NCI-H2171 treated with DMSO at 0.1 percent for 48 hours (cell line): ENCODE measurements at regions not wholly inside any gene's neighbourhood (a gene's known extent, or its start where the extent isn't known, plus 50 kb on each side); places are given as distances from the start of the nearest gene placed in this dataset.
"Not testable (repeated sequence)": the region's sequence is repeated elsewhere in the genome, so short reads cannot be mapped to it uniquely, and the experiment has no call there.

Experiments
- DNase-seq: peaks from one replicate; lab custom pipeline; 2025; lab: John Stamatoyannopoulos, UW

GRCh38 chr4:126991965-126992364 lies 640.8 kb upstream of the INTU start:
- no peak for DNase-seq

DNA sequence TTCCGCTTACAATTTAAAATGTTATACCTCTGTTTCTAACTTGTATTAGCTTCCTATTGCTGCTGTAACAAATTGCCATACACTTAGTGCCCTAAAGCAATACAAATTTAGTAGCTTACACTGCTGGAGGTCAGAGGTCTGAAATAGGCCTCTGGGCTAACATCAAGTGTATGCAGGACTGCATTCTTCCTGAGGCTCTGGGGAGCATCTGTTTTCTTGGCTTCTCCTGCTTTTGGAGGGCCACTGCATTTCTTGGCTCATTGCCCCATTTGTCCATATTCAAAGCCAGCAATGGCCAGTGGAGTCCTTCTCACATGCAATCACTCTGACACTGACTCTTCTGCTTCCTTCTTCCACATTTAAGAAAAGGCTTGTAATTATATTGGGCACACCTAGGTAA lies 639.8 kb upstream of the INTU start:
- no peak for DNase-seq

GRCh38 chr4:126993351-126993750 lies 639.4 kb upstream of the INTU start:
- DNase-seq, result no peak

DNA sequence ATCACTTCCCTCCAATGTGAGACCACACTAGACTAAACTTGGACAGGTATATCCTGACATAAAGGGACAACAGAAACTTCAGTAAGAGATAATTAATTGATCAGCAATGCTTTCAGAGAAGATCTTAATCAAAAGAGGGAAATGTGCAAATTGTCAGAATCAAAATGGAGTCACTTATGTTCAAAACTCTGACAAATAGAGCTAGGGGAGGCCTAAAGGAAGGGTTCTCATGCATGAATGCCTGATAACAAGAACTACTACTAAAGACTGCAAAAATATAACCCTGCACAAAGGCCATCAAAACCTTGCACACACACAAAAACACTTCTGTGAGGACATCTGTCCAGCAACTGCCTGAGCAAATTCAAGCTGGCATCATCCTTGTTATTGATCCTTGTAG lies 637.5 kb upstream of the INTU start:
- DNase-seq, result no peak

DNA sequence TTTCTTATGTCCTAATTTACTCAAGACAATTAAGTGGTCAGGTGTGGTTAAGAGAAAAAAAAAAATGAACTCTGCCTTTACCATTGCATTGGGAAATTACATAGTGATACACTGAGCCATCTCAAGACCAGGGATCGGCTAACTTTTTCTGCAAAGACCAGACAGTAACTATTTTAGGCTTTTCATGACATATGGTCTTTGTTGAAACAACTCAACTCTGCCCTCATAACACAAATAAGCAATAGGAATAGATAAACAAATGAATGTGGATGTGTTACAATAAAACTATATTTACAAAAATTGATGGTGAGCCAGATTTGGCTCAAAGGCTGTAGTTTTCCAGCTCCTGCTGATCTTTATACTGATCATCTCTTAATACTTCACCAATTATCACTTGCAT lies 632.6 kb upstream of the INTU start:
- DNase-seq, result no peak

GRCh38 chr4:127000846-127001245 lies 631.9 kb upstream of the INTU start:
- DNase-seq, result no peak

DNA sequence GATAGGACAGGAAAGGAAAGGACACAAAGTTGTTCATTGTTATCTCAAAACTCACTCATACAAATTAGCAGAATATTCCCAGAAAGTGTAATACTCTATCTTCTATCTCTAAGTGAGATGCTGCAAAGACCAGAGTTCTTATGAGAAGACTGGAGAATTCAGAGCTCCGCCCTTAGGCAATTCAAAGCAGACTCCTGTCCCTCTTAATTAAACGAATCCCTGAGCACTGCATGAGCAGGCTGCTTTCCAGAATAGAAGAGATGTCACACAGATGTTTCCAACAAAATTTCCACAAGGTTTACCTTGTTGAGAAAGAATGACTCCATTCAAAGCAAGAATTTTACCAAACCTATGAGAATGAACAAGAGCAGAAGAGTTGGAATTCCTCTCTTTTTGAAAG lies 630.8 kb upstream of the INTU start:
- DNase-seq, result no peak

DNA sequence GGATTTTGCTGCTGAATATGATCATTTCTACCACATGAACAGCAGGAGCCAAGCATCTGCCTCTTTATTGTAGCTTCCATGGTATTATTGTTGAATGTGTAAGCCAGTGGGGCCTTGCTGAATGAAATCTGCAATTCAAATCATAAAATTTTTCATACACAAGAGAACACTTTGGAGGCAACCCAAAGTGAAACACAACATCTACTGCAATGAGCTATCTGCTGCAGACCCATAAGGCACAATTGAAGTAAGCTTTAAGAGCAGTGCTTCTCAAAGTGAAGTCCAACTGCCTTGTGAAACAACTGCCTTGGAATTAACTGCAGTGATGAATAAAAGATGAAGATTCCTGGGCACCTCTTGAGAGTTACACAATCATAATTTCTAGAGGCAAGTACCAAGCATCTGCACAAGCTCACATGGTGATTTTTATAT lies 626.3 kb upstream of the INTU start:
- no peak for DNase-seq

GRCh38 chr4:127007305-127007704 lies 625.5 kb upstream of the INTU start:
- no peak for DNase-seq

DNA sequence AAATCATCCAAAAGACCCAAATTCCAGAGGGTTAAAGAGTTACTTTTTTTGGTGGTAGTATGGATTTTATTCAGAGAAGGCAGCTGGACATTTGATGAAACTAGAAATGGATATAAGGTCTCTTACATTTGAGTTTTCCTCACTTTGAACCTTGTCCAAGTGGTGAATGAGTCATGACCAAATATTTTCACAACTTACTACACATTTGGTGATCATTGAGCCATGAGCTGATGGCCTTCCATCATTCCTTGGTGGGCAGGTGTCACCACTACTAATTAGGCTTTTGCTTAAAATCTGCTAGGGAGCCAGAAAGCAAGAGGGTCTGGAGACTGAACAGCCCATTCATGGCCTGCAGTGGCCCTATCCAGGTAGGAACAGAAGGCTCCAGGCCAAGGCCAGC lies 620.2 kb upstream of the INTU start:
- no peak for DNase-seq

DNA sequence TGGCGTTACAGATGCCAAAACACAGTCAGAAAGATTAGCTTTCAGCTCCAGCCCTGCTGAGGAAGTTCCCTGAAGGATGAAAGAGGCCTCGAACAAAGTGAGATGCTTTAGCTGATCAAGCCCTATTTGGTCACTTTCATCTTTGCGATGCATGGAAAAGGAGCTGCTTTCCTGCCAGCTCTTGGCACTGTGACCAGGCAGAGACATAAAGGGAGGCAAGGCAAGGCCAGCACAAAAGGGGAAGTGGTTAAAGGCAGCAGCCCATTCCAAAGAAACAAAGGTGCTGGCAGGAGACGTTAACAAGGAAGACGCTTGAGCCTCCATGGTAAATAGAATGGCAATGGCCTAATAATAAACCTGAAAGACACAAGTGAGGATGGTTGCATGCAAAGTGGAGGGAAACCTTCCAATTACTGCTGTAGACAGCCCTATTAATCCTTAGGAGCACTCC lies 617.1 kb upstream of the INTU start:
- no peak for DNase-seq

DNA sequence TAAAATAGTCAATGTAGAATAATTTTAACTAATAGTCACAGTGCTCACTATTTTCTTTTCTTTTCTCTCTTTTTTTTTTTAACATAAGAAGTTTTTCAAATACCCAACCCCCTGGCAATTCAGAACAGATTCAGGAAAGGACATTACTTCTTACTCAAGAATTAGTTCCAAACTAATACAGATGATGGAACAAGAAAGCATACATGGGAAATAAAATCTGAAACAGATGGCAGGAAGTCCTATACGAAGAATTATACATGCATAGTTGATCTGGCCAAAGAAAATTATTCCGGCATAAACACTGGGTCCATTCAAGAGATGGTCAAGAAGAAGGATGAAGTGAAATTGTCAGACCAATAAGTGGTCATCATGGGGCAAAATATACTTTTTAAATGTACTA lies 614.4 kb upstream of the INTU start:
- DNase-seq, result no peak

GRCh38 chr4:127020831-127021230 lies 611.9 kb upstream of the INTU start:
- DNase-seq, result not testable (repeated sequence)

GRCh38 chr4:127036296-127036695 lies 596.5 kb upstream of the INTU start:
- DNase-seq, result no peak

GRCh38 chr4:127045861-127046260 lies 586.9 kb upstream of the INTU start:
- no peak for DNase-seq

GRCh38 chr4:127047930-127048329 lies 584.8 kb upstream of the INTU start:
- no peak for DNase-seq

GRCh38 chr4:127048376-127049044 lies 584.2 kb upstream of the INTU start:
- DNase-seq, result no peak

DNA sequence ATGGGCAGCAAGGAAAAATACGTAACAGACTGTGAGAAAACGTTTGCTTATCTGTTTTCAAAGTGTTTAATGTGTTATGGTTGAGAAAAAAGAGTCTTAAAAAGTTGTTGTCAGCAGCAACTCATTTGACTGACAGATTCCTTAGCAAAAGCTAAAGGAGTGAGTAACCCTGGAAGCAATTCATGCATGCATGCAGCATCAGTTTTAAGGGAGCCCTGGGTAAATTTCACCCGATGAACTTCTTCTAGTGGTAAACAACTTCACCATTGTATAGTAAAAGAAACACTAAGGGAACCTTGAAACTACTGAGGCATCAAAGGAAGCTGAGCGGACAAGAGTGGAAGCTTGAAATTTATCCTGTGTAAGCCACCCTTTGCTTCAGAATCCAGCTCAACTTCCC lies 583.2 kb upstream of the INTU start:
- no peak for DNase-seq

DNA sequence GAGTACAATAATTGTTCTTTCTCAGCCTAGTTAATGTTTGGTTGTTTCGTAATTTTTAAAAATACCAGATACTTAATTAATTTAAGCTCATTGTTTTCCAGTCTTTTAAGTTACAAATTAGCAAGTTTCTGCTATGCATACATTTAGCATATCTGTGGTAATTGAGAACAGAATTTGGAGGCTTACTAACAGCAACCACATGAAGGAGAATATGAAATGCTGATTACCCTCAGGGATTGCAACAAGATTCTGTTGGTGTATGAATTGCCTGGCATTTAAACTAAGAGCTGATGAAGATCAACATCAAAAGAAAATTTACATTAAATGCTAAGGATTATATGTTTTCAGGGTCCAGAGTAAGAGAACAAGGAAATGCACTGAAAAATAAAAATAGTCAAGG lies 580.0 kb upstream of the INTU start:
- no peak for DNase-seq

- no peak for DNase-seq
Measured at GRCh38 chr4:127055357-127055756, 577.4 kb upstream of the INTU start.

GRCh38 chr4:127069675-127070074 lies 563.1 kb upstream of the INTU start:
- DNase-seq, result no peak

DNA sequence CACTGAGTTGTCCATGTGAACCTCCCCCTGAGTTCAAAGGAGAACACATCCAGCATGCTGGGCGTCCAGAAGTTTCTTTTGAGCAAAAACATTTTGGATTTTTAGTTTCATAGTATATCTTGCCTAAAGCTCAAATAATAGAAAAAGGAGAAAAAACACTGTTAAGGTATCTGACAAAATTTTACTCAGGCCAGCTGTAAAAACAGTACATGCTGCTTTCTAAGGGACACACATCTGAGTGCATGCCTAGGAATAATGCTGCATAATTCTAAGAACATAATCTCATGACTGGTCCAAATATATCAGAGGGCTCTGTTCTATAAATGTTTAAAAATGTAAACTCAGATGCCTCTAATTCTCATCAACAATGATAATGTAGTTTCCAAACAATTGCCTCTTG lies 561.3 kb upstream of the INTU start:
- no peak for DNase-seq

- DNase-seq, result no peak
Measured at GRCh38 chr4:127080141-127080540, 552.6 kb upstream of the INTU start.

- no peak for DNase-seq
Measured at GRCh38 chr4:127081041-127081440, 551.7 kb upstream of the INTU start.

GRCh38 chr4:127082986-127083385 lies 549.8 kb upstream of the INTU start:
- no peak for DNase-seq
